Lung microvascular endothelial cell (primary cell): ENCODE measurements at regions not wholly inside any gene's neighbourhood (a gene's known extent, or its start where the extent isn't known, plus 50 kb on each side); places are given as distances from the start of the nearest gene placed in this dataset.
A peak's percentile ranks its signal among the peaks of the same experiment; 100 is the strongest.

Source experiments
- DNase-seq, 2 donors: peaks; one replicate each; pipeline versions ENCODE4 v3.0.0 to v3.0.0-alpha.2; 2010; ENCODE audit warnings: low read depth in 2 of 2

DNA sequence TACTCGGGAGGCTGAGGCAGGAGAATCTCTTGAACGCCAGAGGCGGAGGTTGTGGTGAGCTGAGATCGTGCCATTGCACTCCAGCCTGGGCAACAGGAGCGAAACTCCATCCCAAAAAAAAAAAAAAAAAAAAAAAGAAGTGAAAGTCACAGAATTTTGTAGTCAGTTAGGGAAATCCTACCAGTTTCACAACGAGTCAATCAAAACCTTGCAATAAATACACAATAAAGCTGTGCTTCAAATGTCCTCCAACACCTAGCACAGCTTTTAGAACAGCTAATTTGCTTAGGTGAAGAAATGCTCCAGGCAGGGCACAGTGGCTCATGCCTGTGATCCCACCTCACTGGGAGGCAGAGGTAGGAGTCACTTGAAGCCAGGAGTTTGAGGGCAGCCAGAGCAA lies 112.8 kb upstream of the ATF7IP start:
- no peak for DNase-seq

DNA sequence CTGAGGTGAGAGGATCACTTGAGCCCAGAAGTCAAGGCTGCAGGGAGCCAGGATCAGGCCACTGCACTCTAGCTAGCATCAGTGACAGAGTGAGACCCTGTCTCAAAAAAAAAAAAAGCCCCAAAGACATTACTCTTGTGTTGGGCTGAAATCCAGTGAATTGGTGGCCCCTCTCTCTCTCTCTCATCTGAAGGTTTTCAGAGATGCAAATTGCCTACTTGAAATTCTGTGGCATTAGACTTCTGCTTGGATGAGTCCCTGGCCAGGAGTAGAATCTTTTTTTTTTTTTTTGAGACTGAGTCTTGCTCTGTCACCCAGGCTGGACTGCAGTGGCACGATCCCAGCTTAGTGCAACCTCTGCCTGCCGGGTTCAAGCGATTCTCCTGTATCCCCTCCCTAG lies 112.0 kb upstream of the ATF7IP start:
- DNase-seq, result no peak

DNA sequence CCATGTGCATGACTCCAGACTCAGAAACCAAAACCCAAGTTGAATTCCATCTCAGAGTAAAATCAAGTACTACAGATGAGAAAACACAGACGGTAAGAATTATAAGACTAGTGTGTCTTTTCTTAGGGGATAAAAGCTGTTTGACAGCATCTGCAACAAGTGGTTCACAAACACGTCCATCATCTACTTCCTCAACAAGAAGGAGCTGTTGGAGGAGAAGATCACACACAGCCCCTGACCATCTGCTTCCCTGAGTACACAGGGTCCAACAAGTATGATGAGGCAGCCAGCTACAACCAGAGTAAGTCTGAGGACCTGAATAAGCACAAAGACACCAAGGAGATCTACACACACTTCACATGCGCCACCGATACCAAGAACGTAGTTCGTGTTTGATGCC lies 110.7 kb upstream of the ATF7IP start:
- no peak for DNase-seq

DNA sequence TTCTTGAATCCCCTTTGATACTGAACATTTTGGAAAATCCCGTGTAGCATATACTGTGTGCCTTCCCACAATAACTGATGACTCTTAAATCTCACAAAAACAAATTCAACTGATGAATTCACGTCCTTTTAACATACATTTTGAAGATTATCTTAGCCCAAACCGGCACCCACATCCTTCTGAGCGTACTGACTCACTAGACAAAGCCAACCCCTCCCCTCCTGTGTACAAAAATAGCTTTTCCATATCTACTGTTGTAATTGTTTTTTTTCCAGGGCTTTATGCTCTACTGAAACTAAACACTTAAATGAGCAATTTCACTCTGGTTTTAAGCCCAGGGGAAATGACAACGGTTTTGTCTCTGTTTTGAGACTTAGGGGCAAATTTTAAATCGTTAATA lies 109.4 kb upstream of the ATF7IP start:
- DNase-seq, result peak; percentile 46 to 68

DNA sequence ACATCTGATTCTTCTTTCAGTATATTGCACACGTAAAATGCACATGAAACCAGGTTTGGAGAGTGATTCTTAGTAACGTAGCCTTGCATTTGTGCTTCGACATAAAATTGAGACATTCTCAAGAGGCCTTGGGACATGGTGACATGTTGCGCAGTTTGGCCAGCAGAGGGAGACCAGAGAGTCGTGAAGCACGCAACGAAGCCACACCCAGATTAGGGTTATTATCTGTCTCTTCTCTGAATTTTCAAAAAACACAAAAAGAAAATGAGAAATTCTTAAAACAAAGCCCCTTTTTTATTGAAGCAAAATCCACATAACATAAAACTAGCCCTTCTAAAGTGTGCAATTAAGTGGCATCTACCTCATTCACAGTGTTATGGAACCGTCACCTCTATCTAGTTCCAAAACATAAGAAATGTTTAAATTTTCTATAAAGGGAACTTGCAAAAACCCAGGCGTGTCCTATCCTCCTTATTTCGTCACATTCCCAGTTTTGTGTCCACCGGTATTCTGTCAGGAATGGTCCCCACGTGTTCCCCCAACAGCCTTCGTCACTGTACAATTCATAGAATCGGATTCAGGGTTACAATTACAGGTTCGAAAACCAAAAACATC lies 108.8 kb upstream of the ATF7IP start:
- peak; percentile 92 to 94 for DNase-seq

DNA sequence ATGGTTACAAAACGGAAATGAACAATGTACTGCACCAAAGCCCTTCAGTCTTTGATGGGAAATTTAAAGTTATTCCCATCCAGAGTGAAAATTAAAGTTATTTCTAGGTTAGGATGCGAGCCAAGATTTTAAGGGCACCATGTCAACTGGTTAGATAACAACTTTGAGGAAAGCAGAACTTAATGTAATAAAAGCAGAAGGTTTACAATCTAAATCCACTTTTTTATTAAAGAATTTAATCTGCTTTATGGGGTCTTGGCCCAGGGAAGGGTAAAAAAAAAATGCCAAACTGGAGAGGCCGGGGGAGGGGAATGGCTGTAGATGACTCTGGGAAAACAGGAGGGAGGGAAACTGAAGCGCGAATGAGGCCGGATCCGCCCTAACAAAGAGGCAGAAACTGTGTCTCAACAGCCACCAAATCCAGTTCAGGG lies 108.2 kb upstream of the ATF7IP start:
- no peak for DNase-seq

DNA sequence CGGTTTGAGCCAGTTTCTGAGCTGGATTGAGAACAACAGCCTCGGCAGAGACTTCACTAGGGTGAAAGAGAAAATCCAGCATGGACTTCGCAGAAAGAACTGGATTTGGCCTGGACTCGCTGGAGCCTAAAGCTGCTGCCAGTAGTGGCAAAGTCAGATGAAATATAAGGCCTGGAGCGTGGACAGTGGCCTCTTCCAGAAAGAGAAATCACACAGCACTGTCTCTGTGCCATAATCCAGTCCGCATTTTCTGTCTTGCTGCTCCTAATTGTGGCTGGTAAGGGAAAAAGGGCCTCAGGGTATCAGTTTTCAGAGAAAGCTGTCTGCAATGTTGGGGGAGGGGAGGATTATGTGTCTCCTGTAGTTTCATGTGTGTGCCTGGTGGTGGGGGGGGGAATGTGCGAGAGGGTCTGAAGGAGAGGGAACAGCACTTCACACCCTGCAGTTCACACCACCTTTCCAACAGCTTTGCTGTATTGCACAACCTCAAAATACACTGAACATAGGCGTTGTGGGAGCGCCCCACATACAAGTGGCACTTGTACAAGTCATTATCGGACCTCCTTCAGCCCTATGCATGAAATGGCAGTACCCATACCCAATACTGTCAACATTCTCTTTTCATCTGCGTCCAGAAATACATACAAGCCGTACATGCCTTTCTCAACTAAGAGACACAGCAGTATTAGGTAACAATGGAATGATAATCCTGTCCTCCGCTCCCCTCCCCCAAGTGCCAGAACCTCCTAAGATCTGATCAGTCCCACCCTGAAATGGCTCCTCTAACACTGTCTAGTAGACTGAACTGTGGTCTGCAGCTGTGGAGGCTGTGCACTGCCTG lies 107.5 kb upstream of the ATF7IP start:
- peak; percentile 99 for DNase-seq

DNA sequence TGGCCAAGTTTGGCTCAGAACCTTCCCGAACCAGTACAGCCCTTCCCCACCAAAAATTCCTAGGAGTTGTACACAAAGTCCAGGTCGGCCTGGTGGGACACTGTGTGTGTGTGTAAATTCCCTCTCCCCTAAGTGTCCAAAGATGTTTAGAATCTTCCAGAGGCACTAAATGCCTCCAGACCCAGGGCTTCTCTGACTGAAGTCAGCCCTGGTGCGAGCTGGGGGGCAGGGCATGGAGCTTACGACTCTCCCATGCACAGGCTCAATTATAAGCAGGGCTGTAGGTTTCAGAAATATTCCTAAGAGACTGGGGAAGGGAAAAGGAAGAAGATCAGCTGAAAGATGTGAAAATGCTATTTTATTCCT lies 106.9 kb upstream of the ATF7IP start:
- DNase-seq, result no peak

DNA sequence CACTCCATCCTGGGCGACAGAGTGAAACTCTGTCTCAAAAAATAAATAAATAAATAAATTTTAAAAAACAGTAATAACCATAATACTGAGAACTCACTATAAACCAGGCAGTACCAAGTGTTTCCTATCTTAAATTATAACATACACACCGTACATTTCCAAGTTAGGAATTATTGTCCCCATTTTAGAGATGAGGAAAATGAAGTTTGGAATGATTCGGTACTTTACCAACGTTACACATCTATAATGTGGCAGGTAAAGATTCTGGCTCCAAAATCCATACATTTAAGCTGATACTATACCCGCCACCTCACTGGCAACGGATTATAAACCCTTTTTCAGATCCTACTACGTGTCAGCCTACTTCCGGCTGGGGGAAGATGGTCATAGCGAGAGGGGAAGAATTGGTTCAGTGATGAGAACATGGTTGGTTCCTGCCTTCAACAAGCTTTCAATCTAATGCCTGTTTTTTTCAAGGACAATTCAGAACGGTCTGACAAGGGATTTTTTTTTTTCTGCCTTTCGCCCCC lies 105.9 kb upstream of the ATF7IP start:
- DNase-seq, result no peak

DNA sequence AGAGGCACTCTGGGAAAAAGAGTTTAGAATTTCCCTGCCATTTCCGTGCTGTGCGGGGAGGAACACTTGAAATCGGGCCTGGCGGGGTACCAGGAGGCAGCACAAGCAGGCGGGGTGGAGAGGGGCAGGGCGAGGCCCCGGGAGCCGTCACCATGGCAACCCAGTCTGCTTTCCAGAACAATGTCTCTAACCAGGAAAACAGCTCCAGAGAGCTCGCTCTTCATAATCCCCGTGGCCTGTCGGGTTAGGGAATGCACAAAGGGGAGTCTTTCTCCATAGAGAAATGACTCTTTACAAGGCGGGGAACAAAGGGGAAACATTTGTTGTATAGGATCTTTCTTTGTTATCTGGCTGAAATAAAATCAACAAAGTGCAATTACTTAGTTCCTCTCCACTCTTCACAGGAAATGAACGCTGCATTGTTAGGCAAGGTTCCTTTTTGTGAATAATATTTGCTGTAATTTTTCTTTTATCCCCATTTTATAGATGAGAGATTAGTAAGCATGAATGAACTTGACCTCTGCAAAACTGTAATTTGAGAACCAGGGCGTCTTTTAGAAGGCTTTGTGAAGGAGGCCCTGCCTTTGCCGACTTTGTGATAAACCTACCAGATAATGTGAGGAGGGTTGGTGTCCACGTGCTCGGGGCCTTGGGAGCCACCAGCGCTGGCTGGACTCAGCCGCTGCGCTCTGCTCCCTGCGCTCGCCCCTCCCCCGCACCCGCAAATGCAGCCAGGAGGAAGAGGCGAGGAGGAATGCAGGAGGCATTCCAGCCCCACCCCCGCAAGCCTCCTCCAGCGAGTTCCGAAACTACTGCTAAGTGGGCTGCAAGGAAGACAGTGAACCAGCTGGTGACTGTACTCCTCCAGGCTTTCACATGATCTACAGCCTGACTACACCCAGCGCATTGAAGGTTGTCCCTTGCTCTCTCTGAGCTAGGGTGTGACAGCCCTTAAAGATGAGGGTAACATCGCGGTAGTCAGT lies 105.2 kb upstream of the ATF7IP start:
- DNase-seq, result peak; percentile 94 to 96

DNA sequence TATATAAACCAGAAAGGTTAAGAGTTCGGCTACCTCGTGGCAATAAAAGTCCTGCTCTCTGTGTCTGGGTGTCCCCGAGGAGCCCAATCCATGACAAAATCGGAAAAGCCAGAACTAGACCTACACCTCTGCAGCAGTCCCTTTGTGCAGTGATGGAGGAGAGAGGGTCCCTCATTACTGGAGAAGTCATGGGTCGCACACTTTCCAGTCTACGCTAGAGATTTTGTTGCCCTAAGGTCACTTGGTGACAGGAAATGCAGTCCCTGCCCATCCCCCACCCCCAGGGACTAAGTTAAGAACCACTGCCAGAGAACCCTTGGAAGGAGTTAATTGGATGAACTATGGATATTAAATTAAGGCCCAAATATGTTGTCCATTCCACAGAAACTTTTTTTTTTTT lies 104.4 kb upstream of the ATF7IP start:
- no peak for DNase-seq

DNA sequence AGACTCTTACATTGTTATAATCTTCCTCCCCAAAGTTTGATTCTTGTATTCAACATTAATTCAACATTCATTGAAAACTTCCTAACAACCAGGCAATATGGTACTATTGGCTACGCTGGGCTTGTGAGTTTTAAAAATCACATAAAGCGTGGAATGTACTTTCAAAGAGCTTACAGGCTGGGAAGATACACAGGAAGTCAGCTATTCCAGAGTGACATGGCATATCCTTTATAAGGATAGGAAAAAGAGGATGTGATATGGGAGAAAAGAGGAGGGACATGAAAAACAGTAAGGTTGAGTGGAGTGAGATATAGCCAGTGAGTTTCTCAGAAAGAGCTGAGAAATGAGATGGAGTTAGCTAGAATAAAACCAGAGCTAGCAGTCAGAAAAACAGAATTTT lies 103.6 kb upstream of the ATF7IP start:
- DNase-seq, result peak in 1 of 2 donors; percentile 76

DNA sequence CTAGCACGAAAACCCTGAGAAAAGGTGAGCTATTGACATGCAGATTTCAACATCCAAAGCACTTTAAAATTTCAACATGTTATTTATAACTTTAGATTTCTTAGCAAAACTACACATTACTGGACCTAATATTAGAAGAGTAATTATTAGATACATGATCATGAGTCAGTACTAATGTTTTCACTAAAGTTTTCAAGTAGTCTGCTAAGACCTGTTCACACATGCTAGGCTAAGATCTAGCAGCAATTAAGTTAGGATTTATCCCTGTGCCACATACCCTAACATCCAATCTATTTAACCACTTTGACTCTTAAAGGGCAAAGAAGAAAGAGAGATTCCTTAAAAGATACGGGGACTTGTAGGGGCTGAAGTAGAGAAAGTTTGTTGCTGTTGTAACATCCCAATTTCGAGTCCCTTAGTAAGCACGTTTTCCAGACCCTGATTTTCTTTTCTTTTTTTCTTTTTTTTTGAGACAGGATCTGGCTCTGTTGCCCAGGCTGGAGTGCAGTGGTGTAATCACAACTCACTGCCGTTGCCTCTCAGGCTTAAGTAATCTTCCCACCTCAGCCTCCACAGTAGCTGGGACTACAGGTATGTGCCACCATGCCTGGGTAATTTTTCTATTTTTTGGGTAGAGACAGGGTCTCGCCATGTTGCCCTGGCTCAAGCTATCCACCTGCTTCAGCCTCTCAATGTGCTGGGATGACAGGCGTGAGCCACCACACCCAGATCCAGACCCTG lies 102.5 kb upstream of the ATF7IP start:
- DNase-seq, result no peak

DNA sequence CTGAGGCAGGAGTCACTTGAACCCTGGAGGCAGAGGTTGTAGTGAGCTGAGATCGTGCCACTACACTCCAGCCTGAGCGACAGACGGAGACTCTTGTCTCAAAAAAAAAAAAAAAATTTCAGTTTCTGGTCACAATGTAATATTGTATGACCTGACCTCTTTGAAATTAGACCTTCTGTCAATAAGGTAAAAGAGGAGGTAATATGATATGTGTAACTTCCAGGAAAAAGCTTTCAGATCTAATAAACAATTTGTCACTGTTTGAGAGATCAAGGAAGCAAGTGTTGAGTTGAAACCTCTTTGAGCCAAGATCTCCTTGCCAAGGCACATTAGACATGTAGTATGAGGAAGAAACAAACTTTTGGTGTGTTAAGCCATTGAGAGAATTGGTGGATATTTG lies 101.7 kb upstream of the ATF7IP start:
- no peak for DNase-seq

DNA sequence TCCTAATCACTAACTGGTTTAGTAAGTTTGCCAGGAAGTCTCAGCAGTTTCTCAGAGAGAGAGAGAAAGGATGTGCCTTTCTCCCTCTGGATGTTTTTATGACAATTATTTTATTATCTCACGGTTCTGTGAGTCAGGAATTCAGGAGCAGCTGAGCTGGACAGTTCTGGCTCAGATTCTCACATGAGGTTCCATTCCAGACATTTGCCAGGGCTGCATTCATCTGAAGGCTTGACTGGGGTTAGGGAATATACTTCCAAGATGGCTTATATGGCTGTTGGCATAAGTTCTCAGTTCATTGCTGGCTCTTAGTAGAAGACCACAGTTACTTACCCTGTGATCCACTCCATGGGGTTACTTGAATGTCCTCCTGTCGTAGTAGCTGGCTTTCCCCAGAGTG lies 101.2 kb upstream of the ATF7IP start:
- peak in 1 of 2 donors; percentile 15 for DNase-seq

DNA sequence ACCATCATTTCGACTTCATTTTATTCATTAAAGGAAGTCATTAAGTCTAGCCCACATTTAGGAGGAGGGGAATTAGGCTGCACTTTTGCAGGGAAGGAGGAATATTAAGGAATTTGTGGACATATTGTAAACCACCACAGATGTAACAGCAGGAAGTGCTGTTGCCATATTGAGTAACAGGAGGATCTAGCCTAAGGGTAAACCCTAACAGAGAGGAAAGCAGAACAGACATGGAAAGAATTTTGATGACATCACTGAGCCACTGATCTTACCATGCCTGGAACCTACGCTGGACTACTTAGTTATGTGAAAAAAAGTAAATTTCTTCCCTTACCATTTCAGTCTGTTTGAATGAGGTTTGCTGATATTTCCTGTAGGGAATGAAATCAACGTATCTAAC lies 100.7 kb upstream of the ATF7IP start:
- DNase-seq, result no peak

DNA sequence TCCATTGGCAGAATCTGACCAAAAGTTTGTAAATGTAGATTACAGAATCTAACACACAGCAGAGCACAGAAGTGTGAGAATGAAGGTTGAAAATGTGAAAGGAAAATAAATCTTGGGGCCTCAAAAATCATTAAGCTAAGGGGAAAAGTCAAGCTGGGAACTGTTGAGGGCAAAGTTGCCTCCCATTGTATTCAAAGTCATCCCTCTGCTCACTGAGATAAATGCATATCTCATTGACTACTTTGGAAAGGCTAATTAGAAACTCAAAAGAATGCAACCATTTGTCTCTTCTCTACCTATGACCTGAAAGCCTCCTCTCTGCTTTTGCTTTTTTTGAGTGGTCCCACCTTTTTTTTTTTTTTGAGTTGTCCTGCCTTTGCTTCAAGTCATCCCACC lies 97.4 kb upstream of the ATF7IP start:
- no peak for DNase-seq

DNA sequence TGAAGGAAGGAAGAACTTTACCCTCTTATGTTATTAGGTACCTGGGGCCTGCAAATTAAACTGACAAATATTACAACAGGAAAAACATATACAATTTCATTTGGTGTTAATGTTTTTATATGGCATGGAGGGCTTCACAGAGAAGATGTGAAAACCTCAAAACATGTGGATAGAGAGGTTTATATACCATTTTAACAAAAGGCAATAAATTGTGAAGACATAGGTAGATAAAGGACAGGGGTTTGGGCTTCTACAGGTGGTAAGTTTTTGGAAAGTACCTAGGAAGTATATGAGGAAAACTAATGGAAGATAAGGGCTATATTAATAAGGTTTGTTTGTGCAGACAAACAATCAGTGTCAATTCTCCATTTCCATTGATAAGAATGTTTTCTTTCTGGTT lies 95.1 kb upstream of the ATF7IP start:
- no peak for DNase-seq

DNA sequence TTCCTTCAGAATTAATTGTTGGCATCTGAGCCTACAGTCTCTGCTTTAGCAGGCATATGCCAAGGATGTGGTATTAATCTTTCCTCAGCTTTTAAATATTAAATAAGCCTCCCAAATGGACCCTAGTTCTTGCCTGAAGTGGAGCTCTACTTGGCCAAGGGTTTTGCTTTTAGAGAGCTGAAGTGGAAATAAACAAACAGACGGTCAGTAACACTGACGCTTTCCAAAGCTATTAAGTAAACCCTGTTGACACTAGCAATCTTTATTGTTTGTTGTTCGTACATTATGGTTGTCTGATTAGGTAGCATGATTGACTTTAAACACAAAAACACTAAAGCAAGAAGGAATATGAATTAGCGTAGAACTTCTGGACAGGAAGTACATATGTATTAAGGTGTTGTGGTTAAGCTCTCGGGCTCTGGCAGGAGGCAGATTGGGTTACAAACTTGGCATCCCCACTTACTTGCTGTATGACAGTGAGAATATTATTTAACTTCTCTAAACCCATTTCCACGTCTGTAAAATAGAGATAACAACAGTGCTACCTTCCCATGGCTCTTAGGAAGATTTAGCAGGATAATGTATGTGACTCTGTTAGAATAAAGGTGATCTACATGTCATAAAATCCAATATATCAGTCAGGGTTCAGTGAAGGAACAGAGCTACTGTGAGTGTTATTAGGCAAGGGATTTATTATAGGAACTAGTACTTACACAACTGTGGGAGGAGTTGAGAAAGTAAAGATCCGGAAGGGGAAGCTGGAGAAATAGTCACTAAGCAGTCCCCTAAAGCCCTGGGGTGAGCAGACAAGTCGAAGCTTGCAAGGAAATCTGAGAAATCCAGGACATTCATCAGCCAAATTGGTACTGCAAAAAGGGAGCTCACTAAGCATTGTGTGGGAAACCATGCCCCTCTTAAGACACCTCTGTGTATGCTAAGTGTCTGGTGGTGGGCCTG lies 92.2 kb upstream of the ATF7IP start:
- no peak for DNase-seq

DNA sequence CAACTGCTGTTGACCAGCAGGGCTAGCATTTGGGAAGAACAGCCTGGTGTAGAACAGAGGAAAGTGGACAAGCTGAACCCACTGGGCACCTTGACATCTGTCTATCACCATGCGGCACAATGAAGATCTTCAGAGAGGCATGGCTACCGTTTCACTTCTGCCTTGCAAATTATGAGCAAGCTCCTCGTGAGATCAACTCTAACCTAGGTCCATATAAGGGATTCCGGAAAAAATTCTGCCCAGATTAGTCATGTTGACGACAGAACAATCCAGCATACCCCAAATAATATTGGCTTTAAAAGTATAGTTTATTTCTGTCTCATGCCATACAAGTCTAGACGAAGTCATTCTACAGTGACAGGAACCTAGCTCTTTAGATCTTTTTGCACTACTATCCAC lies 91.6 kb upstream of the ATF7IP start:
- DNase-seq, result no peak
